ENCODE measurements at regions not wholly inside any gene's neighbourhood (a gene's known extent, or its start where the extent isn't known, plus 50 kb on each side); places are given as distances from the start of the nearest gene placed in this dataset.
"Not testable (repeated sequence)": the region's sequence is repeated elsewhere in the genome, so short reads cannot be mapped to it uniquely, and the experiment has no call there.

DNA sequence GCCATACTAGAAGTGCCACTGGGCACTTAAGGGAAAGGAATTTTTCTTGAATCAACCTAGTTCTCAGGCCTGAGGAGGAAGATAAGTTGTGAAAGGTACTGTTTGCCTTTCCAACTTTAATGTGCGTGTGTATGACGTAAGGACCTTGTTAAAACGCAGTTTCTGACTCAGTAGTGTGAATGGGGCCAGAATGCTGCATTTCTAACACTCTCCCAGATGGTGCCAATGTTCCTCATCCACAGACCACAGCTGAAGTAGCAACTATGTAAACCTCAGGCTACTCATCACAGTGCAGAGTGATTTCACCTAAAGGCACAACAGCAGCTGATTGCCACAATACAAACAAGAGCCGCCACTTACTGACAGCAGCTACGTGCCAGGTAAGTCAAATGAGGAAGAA lies 103.6 kb downstream of the OTOL1 start:
- DNase-seq (ENCODE audit: low read depth in 3 of 3), result no peak

DNA sequence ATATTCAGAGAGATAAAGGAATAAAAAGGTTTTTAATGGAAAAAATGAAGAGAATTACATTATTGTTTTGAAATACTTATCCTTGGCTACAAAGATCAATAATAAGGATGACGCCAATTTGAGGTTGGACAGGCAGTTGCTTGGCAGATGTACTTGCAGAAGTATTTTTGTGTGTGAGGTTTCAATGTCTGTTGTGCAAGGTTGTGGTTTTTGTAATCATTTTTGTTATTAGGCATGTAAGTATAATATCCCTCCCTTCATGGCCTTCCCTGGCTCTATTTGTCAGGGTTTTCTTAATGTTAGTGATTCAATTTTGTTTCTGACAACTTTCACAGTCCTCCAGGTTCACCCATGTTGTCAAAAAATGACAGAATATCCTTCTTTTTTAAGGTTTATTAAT lies 105.9 kb downstream of the OTOL1 start:
- DNase-seq (ENCODE audit: low read depth in 3 of 3), result no peak

DNA sequence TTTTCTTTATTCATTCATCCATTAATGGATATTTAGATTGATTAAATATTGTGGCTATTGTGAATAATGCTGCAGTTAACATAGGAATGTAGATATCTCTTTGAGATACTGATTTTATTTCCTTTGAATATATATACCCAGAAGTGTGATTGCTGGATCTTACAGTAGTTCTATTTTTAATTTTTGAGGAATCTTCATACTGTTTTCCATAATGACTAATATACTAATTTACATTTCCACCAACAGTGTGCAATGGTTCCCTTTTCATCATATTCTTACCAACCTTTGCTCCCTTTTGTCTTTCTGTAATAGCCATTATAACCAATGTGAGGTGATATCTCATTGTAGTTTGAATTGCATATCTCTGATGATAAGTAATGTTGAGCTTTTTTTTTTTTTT lies 106.3 kb downstream of the OTOL1 start:
- DNase-seq (ENCODE audit: low read depth in 3 of 3), result no peak

DNA sequence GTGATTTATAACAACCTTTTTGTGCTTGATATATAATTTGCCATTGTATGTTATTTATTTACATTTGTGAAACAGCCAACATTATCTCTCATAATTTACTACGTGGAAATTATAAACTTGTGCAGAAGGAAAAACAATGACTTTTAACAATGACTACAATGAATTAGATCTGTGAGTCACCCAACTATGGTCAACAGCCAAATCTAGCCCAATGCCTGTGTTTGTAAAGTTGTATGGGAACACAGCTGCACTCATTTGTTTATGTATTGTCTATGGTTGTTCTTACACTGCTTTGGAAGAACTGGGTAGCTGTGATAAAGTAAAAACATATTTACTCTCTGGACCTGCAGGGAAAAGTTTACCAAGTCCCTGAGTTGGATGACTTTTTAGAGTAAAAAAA lies 110.4 kb downstream of the OTOL1 start:
- DNase-seq (ENCODE audit: low read depth in 3 of 3), result no peak

DNA sequence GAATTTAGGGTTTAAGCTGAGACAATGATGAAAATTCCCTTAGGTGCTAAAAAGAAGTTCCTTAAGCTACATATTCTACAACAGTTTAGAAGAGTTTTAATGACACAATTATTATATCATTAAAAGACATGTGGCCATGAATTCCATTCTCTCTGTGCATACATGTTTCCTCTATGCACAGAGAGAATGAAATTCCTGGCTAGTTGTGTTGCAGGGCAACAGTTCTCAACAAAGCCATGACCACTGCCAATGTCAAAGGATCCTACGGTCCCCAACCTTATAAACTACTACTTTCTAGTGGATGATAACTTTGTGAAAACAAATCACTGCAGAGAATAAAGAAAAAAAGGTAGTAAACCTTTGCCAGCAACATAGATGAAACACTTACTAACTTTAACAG lies 122.7 kb downstream of the OTOL1 start:
- DNase-seq (ENCODE audit: low read depth in 3 of 3), result no peak

DNA sequence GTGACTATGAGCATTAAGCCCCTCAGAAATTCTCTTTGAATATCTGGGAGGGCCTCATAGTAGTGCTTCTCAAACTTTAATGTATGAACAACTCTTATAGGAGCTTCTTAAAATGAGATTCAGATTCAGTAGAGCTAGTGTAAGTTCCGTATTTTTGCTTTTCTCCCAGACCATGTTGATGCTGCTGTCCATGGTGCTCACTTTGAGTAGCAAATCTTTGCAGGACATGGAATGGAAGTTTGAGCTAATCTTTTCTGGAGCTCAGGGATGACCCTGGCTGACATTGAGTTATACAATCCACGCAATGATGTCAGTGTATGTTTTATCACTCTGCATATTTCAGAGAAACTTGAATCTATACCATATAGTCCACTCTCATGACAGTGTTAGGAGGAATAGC lies 134.2 kb downstream of the OTOL1 start:
- DNase-seq (ENCODE audit: low read depth in 3 of 3), result no peak

DNA sequence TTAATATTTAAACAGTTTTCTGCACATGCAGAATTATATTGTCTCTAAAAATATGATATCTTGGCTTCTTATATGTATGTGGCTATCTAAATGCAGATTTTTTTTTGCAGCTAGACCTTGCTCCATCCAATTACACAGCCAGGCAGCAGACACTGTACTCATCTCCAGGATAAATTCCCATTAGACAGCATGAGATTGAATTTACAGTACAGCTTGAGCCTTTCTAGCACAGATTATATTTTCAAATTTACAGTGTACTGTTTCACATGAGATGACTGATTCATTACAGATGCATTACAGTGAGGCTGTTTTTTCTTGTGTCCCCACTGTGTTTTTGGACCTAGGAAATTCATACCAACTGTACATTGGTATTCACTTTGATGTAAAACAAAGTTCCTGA lies 134.9 kb downstream of the OTOL1 start:
- DNase-seq (ENCODE audit: low read depth in 3 of 3), result no peak

DNA sequence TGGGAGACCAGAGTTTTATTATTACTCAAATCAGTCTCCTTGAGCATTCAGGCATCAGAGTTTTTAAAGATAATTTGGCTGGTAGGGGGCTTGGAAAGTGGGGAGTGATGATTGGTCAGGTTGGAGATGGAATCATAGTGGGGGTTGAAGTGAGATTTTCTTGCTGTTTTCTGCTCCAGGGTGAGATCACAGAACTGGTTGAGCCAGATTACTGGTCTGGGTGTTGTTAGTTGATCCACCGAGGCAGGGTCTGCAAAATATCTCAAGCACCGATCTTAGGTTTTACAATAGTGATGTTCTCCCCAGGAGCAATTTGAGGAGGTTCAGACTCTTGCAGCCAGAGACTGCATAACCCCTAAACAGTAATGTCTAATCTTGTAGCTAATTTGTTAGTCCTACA lies 141.0 kb downstream of the OTOL1 start:
- DNase-seq (ENCODE audit: low read depth in 3 of 3), result no peak

DNA sequence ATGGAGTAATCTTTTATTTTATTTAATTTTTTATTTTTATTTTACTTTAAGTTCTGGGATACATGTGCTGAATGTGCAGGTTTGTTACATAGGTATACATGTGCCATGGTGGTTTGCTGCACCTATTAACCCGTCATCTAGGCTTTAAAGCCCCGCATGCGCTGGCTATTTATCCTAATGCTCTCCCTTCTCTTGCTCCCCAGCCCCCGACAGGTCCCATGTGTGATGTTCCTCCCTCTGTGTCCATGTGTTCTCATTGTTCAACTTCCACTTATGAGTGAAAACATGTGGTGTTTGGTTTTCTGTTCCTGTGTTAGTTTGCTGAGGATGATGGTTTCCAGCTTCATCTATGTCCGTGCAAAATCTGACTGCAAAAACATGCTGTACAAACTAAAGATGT lies 142.5 kb downstream of the OTOL1 start:
- not testable (repeated sequence) for DNase-seq (ENCODE audit: low read depth in 3 of 3)

DNA sequence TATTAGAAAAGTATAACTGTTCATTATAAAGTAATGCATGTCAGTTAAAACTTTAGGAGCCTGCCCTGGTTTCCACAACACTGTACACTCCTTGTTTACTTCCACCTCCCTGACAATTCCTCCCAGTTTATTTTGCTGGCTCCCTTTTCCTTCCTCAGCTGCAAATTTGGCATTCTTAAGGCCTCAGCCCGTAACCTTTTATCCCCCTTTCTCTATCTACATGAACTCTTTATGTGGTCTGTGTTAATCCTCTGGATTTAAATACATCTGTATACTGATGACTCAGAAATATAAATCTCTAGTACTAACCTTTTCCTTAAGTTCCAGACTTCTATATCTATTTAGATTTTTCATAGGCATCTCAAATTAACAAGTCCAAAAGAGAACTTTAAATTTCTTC lies 143.6 kb downstream of the OTOL1 start:
- DNase-seq (ENCODE audit: low read depth in 3 of 3), result no peak

DNA sequence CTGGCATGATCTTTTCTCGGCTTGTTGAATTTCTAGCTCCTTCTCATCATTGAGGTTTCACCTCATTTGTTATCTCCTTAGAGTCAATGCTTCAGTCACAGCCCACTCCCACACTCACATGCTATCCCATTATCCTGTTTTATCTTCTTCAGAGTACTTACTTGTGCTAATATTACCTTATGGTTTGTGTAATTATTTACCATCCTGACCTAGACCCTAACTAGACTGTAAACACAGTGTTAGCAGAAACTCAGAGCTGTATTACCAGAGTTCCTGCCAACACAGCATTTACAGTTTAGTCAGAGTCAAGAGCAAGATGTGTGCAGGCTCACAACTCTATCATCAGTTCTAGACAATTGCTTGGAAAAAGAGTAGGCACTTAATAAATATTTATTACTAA lies 144.7 kb downstream of the OTOL1 start:
- DNase-seq (ENCODE audit: low read depth in 3 of 3), result no peak

DNA sequence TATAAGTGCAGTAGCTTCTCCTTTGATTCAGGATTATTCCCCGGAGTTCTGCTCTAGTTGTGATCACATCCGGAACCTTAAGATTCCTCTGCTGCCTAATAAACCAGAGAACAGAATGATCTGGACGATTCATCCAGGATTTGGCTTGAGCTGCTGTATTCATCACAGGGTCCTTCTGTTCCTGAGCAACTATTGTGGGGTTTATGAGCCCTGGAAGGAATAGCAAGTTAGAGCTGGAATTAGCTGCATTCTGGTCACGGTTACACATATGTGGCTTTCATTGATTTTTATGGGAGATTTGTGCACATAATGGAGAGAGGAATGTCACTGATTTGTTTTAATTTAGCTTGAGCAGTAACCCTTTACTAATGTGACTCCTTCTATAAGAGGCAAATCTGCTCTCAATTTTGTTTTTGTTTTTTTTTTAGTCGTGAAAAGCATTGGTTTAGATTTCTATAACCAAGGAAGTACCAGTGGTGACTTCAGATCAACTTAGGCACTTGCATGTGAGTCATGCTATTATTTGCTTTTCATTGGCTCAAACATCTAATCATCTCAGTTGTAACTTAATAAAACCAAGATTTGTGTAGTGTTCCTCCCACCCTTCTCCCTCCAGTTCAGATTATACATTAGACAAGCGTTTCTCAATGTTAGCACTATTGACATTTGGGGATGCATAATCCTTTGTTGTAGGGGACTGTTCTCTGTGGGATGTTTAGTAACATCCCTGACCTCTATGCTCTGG lies 148.5 kb downstream of the OTOL1 start:
- no peak for DNase-seq (ENCODE audit: low read depth in 3 of 3)

DNA sequence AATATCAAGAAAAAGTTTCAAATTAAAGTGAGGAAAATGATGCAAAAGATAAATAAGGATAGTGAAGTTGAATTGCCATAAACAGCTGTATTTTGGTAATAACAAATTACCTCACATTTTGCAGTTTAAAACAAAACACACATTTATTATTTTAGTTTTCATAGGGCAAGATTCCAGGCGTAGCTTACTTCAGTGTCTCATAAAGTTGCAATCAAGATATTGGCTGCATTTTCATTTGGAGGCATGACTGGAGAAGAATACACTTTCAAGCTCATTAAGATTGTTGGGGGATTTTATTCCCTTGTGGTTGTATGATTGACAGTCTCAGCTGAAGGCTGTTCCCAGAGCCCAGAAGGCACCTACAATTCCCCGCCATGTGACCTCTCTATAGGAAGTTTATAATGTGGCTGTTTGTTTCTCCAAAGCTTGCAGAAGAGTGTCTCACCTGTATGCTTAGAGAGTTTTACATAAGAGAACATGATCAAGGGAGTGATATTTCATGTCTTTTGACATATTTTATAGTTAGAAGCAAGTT lies 151.4 kb downstream of the OTOL1 start:
- DNase-seq (ENCODE audit: low read depth in 3 of 3), result no peak

DNA sequence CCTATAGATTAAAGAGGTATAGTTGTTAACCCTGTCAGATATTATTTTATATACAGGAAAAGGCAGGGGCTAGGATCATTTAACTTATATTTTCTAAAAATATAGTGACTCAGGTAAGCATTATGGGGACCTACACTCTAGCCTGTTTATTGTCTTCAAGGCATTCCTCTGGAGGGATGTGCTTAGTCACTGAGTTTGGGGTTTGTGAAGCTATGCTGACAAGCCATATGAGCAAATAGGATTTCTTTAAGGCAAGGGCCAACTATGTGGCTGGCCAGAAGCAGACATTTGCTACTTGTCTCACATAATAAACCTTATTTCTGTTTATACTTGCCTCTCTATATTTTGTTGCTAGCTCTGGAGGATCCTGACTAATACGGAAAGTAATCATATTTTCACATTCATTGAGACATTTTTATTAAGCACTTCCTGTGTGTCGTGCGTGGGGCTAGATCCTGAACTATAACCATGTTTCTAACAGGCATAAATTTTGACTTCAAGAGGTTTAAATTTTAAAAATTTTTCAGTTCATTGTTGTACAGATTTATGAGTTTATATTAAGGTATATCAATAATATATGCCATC lies 153.4 kb downstream of the OTOL1 start:
- no peak for DNase-seq (ENCODE audit: low read depth in 3 of 3)

DNA sequence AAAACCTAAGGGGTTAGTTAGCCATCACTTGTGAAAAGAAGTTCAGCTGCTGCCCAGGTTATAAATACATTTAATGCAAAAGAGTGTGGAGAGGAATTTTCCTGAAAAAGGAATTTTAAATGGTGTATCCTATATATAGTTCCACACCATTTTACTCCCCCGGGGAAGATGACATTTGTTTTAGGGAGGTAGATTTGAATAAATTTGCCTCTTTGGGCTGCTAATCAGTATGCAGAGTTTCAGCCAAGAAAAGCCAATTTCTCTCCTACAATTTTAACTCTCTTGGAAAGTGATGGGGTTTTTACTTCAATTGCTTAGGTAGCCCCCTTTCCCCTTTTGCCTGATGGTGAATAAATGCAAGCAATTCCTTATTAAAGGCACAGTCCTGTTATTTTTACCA lies 161.2 kb downstream of the OTOL1 start:
- DNase-seq (ENCODE audit: low read depth in 3 of 3), result no peak

DNA sequence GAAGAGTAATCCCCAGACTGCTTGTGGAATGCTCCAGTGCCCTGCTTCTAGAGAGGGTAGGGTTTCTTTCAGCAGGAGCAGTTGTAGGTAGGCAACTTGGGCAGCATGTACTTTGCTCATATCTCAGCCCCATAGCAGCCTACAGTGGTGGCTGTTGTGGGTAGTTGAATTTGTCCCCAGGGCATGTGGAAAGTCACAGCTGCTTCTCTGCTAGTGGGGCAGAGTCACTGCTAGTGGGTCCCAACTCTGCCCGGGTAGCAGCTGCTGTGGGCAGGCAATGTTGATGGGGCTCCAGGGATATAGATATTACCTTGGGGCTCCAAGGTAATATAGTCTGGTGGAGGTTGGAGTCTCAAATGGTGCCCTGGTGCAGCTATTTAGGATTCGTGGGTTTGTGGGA lies 174.5 kb downstream of the OTOL1 start:
- no peak for DNase-seq (ENCODE audit: low read depth in 3 of 3)

DNA sequence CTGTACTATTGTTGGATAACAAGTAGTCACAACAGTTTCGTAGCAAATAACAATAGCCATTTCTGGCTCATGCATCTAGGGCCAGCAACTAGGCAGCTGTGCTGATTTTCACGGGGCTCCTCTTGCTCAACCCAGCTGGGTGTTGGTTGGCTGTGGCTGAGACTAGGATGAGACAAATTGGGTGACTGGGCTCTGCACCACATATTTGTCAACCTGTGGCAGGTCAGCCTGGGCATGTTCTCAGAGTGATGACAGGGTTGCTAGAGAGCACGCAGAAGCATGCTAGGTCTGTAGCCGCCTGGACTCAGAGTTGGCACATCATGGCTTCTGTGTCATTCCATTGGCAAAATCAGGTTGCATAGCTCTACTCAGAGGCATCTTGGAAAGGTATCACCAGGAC lies 175.9 kb downstream of the OTOL1 start:
- no peak for DNase-seq (ENCODE audit: low read depth in 3 of 3)

DNA sequence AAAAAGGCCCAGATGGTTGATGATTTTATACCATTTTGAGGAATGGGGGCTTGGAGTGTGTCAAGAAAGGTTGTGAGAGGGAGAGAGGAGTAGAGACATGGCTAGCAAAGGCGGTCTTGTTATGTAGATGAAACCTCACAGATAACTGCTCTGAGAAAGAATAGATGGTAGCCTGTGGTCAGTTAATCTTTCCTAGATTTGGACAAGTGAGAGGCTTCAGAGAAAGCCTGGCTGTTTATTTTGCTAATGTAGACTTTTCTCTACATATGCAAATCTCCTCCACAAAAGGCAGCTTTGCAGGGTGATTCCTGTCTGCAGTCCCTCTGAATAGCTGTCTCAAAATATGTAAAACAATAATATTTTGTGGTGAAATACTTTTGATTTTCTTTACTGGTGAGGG lies 177.3 kb downstream of the OTOL1 start:
- no peak for DNase-seq (ENCODE audit: low read depth in 3 of 3)

DNA sequence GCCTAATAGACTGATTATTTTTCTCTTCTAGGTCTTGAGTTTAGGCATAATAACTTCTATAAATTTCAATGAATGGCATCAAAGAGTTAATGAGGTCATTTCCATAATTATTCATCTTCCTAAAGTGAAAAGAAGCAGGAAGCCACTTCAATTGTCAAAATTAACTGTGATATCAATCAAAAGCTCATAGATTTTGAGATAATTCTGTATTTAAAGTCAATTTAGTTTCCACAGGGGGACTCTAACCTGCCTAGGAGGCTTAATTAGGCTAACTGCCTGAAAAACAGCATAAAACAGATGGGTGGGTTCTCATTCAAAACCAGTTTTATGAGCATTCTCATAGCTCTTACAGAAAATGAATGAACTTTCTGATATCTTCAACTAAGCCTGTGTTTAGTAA lies 177.8 kb downstream of the OTOL1 start:
- DNase-seq (ENCODE audit: low read depth in 3 of 3), result no peak

DNA sequence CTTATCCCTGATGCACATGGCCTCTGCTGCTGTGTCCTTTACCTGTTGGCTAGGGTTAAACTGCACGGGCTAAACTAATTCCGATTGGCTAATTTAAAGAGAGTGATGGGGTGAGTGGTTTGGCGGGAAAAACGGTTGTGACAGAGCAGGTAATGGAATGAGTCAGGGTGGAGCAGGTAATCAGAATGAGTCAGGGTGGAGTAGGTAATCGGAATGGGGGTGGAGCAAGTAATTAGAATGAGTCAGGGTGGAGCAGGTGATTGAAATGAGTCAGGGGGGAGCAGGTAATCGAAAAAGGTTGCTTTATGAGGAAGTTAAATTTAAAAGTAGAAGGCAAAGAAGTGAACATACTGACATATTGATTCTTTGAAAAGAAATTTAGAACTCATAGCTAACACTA lies 185.2 kb downstream of the OTOL1 start:
- not testable (repeated sequence) for DNase-seq (ENCODE audit: low read depth in 3 of 3)

DNA sequence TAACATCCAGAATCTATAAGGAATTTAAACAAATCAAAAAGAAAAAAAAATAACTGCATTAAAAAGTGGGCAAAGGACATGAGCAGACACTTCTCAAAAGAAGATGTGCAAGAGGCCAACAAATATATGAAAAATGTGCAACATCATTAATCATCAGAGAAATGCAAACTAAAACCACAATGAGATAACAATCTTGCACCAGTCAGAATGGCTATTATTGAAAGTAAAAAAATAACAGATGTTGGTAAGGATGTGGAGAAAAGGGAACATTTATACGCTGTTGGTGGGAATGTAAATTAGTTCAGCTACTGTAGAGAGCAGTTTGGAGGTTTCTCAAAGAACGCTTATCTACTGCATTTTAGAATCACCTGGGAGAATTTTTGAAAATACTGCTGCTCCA lies 186.1 kb downstream of the OTOL1 start:
- no peak for DNase-seq (ENCODE audit: low read depth in 3 of 3)

DNA sequence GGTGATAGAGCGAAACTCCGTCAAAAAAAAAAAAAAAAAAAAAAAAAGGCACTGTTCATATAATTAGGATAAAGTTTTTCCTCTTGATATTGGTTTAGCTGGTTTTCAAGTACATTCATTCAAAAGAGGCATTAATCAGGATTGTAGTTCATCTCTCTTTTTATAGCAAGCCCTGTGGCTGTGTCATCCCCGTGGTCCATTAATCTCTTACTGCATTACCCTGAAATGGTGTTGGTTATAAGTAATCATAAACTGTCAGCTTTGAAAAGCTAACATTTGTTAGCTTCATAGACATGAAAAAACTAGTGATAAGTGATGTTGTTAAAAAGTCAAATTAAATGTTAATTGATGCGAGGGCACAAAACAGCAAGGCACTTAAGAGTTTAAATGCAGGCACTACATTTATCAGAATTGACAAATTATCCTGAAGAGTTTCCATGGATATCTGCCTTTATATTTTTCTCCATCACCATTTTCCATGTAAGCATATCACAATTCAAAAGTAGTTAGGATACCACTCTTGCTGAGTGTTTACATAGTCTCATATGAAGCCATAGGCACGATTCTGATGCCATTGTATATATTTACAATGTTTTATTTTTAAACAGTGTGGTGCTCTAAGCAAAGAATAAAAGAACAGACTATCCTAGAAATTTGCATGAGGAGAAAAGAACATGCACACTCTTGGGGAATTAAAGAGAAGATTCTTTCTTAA lies 193.1 kb downstream of the OTOL1 start:
- DNase-seq (ENCODE audit: low read depth in 3 of 3), result no peak

DNA sequence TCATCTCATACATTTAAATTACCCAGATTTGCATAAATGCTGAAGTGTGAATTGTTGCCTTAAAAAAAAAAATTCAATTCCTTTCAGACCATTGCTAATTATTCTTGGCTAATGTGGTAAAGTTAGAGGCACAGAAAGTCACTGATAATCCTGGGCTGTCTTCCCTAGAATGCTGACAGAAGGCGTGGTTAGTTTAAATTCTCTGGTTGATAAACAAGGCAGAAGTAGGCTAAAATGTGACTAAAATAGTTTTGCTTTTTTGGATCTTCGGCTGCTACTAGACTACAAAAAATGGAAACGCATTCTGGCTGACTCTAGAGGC lies 193.7 kb downstream of the OTOL1 start:
- DNase-seq (ENCODE audit: low read depth in 3 of 3), result no peak
